Sigmoid colon (tissue), 6 donors: ENCODE measurements at regions not wholly inside any gene's neighbourhood (a gene's known extent, or its start where the extent isn't known, plus 50 kb on each side); places are given as distances from the start of the nearest gene placed in this dataset.

Experiments used
- DNase-seq: peaks from one replicate; pipeline ENCODE4 v3.0.0-alpha.2; 2019
- H3K27ac ChIP-seq, 4 donors: fragments of 200-600 bp; sonication (generic); one replicate each; pipeline ENCODE4 v1.5.1; 2016 to 2019; ENCODE audit warnings: mild to moderate bottlenecking in 1 of 4
- H3K27me3 ChIP-seq, 3 donors: fragments of 200-600 bp; sonication (generic); one replicate each; pipeline ENCODE4 v1.5.1; 2019; ENCODE audit warnings: mild to moderate bottlenecking in 1 of 3
- H3K36me3 ChIP-seq, 4 donors: fragments of 200-600 bp; sonication (generic); one replicate each; pipeline ENCODE4 v1.5.1; 2016 to 2019
- H3K4me1 ChIP-seq, 4 donors: fragments of 200-600 bp; sonication (generic); one replicate each; pipeline ENCODE4 v1.5.1; 2017 to 2019
- H3K4me3 ChIP-seq, 4 donors: fragments of 200-600 bp; sonication (generic); one replicate each; pipeline ENCODE4 v1.5.1; 2017 to 2019; ENCODE audit warnings: mild to moderate bottlenecking in 2 of 4, moderate library complexity in 1 of 4
- H3K9me3 ChIP-seq, 4 donors: fragments of 200-600 bp in 3 of 4; sonication (generic) in 3 of 4; one replicate each; pipeline versions ENCODE4 v1.5.1 to v1.6.1; 2013 to 2019
- CTCF ChIP-seq, 4 experiments: fragments of 450-650 bp in 3 of 4; fragments of 200-600 bp in 1 of 4; IDR thresholded peaks; one replicate each; pipeline ENCODE4 v1.5.1; 2016 to 2019; ENCODE audit warnings: antibody characterized with exemption in 4 of 4, mild to moderate bottlenecking in 3 of 4, moderate library complexity in 2 of 4
- EP300 ChIP-seq, 4 donors: sonication (generic); formaldehyde crosslinking; IDR thresholded peaks; one replicate each; pipeline ENCODE4 v1.6.1; 2017; ENCODE audit warnings: antibody characterized with exemption in 4 of 4
- POLR2A ChIP-seq, 2 donors: fragments of 450-650 bp; IDR thresholded peaks; one replicate each; pipeline ENCODE4 v1.6.1; 2016; ENCODE audit warnings: antibody characterized with exemption in 2 of 2, mild to moderate bottlenecking in 2 of 2, moderate library complexity in 2 of 2
- POLR2AphosphoS5 ChIP-seq, 4 donors: sonication (generic); formaldehyde crosslinking; IDR thresholded peaks; one replicate each; pipeline ENCODE4 v1.6.1; 2017; ENCODE audit warnings: antibody characterized with exemption in 4 of 4
- WGBS, 2 donors: extraction: QIAGEN DNeasy Blood & Tissue Kit; methylation state at CpG; one replicate each; pipeline ENCODE4 v1.1.7; 2013; 5-methylcytosine and 5-hydroxymethylcytosine counted together
- intact Hi-C: fragments of 100-400 bp; cut with DNase I; formaldehyde crosslinking; loops from one replicate; pipeline ENCODE4 v1.15.1; 2023
- donor health status: healthy with polysubstance abuse.
- donor health status: healthy.

- Histone ChIP-seq H3K9me3 (peaks cover 0 to 3% (median 0%) of the 10 kb centered on the region in 4 donors), H3K27me3 (no peaks in the 10 kb centered on the region), H3K4me3 (no peak overlapping the region), H3K4me1 (no peaks in the 10 kb centered on the region), H3K27ac (no peak overlapping the region), H3K36me3 (no peaks in the 10 kb centered on the region)
- WGBS, 2 donors, result 75 to 80% methylated on average over 3 of the region's 3 CpGs
- no peak for DNase-seq
- TF ChIP-seq POLR2AphosphoS5 (IDR thresholded peaks at IDR 0.05) (no peak), POLR2A (IDR thresholded peaks at IDR 0.05) (no peak), CTCF (IDR thresholded peaks at IDR 0.05) (no peak), EP300 (IDR thresholded peaks at IDR 0.05) (no peak)
- intact Hi-C loops, result no loop called here
Observed at GRCh38 chr3:166478356-166478755, 641.1 kb upstream of the BCHE start.

DNA sequence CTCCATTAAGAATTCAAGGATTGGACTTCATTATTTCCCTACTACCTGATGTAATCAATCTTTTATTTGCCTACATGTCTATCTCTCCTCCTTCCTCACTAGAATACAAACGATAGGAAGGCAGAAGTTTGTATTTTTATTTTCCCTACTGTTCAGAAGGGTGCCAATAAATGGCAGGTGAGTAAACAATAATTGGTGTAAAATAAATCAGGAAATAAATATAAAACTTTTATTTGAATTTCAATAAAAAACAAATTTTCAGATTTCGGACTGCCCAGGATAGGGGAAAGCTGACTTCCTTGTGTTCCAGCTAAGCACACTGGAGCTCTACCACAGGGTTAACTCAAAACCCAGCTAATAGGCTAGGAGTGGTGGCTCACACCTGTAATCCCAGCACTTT, 636.3 kb upstream of the BCHE start:
- no peaks in the 10 kb centered on the region for H3K36me3 ChIP-seq
- DNase-seq, result no peak
- no peaks in the 10 kb centered on the region for H3K27me3 ChIP-seq
- TF ChIP-seq EP300 (IDR thresholded peaks at IDR 0.05), result no peak
- TF ChIP-seq CTCF (IDR thresholded peaks at IDR 0.05), result no peak
- no peak for TF ChIP-seq POLR2A (IDR thresholded peaks at IDR 0.05)
- TF ChIP-seq POLR2AphosphoS5 (IDR thresholded peaks at IDR 0.05), result no peak
- H3K27ac ChIP-seq, result no peak overlapping the region
- 47 to 73% methylated on average over 2 of the region's 2 CpGs for WGBS, 2 donors
- peaks cover 0 to 2% (median 0%) of the 10 kb centered on the region in 4 donors for H3K9me3 ChIP-seq
- no peaks in the 10 kb centered on the region for H3K4me1 ChIP-seq
- intact Hi-C loops, result no loop called here
- no peak overlapping the region for H3K4me3 ChIP-seq

DNA sequence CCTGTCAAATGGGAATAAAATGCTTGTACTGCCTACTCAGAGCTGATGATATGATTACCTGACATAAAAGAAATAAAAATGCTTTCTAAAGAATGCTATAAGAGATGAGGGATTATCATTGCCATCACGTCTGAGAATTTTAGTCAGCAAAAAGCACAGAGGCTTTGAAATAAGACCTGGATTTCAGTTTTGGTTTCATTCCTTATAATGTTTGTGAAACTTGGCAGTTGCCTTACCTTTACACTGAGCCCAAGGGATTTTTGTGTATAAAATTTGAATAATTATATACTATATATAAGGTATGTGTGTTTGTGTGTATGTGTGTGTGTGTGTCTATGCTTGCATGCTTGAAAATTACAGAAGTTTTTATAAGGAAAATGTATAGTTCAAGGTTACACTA, 634.8 kb upstream of the BCHE start:
- Histone ChIP-seq H3K27ac (no peak overlapping the region), H3K27me3 (no peaks in the 10 kb centered on the region), H3K4me3 (no peak overlapping the region), H3K36me3 (no peaks in the 10 kb centered on the region), H3K9me3 (no peaks in the 10 kb centered on the region), H3K4me1 (no peaks in the 10 kb centered on the region)
- WGBS, 2 donors, result 32 to 55% methylated on average over 1 of the region's 1 CpG
- no peak for DNase-seq
- intact Hi-C loops, result no loop called here
- TF ChIP-seq POLR2A (IDR thresholded peaks at IDR 0.05) (no peak), CTCF (IDR thresholded peaks at IDR 0.05) (no peak), EP300 (IDR thresholded peaks at IDR 0.05) (no peak), POLR2AphosphoS5 (IDR thresholded peaks at IDR 0.05) (no peak)

GRCh38 chr3:166471074-166471767, 634.0 kb upstream of the BCHE start:
- Histone ChIP-seq H3K27me3 (no peaks in the 10 kb centered on the region), H3K9me3 (no peaks in the 10 kb centered on the region), H3K4me3 (no peak overlapping the region), H3K36me3 (no peaks in the 10 kb centered on the region), H3K4me1 (no peaks in the 10 kb centered on the region), H3K27ac (no peak overlapping the region)
- intact Hi-C loops, result no loop called here
- TF ChIP-seq POLR2A (IDR thresholded peaks at IDR 0.05), result no peak
- no peak for TF ChIP-seq POLR2AphosphoS5 (IDR thresholded peaks at IDR 0.05)
- TF ChIP-seq EP300 (IDR thresholded peaks at IDR 0.05), result no peak
- no peak for TF ChIP-seq CTCF (IDR thresholded peaks at IDR 0.05)
- DNase-seq, result no peak
- 86 to 88% methylated on average over 4 of the region's 4 CpGs for WGBS, 2 donors
